PC-3 (cell line): ENCODE measurements at regions not wholly inside any gene's neighbourhood (a gene's known extent, or its start where the extent isn't known, plus 50 kb on each side); places are given as distances from the start of the nearest gene placed in this dataset.

Experiments
- EZH2 ChIP-seq: fragments of 300-600 bp; sonication (generic); IDR thresholded peaks from one replicate; pipeline ENCODE4 v1.6.1; 2017; ENCODE audit warnings: antibody characterized with exemption, mild to moderate bottlenecking, low read length; ENCODE audit not compliant: unreplicated experiment
- EZH2phosphoT487 ChIP-seq: fragments of 300-600 bp; sonication (generic); IDR thresholded peaks from 2 replicates; pipeline ENCODE4 v1.6.1; 2018; ENCODE audit warnings: mild to moderate bottlenecking, antibody characterized with exemption, low read length, borderline replicate concordance
- TF ChIP-seq, protein P1 (sequence below): fragments of 300-600 bp; sonication (generic); conservative IDR thresholded peaks from 2 replicates; pipeline ENCODE4 v1.5.1; 2017; ENCODE audit warnings: antibody characterized with exemption, low read depth, mild to moderate bottlenecking, low read length

DNA sequence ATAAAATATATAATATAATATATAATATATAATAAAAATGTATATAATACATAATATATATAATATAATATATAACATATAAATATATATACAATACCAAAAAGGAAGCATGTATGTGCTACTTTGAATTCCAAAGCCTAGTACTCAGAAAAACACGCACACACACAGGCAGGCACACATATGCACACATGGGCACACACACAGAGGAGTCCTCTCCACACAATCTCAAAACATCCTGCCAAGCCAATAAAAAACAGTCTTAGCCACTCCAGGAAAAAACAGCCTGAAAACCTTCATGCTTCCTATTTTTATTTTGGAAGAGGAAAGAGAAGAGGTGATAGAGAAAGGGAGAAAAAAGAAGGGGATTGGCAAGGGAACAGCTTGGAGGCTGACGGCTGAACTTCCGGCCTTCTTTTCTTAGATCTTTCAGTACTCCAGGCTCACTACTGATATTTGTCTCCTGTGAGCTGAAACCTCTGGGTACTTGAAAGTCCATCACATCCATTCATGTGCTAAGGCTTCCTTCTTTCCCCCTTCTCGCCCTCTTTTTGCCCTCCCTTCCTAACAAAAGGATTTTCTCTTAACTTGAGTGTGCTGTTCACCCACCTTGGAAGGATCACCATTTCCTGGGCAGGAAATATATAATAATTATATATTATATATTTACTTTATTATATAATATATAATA, 394.2 kb downstream of the NUAK1 start:
- TF ChIP-seq, protein P1, sequence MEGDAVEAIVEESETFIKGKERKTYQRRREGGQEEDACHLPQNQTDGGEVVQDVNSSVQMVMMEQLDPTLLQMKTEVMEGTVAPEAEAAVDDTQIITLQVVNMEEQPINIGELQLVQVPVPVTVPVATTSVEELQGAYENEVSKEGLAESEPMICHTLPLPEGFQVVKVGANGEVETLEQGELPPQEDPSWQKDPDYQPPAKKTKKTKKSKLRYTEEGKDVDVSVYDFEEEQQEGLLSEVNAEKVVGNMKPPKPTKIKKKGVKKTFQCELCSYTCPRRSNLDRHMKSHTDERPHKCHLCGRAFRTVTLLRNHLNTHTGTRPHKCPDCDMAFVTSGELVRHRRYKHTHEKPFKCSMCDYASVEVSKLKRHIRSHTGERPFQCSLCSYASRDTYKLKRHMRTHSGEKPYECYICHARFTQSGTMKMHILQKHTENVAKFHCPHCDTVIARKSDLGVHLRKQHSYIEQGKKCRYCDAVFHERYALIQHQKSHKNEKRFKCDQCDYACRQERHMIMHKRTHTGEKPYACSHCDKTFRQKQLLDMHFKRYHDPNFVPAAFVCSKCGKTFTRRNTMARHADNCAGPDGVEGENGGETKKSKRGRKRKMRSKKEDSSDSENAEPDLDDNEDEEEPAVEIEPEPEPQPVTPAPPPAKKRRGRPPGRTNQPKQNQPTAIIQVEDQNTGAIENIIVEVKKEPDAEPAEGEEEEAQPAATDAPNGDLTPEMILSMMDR: no peak
- no peak for TF ChIP-seq EZH2
- TF ChIP-seq EZH2phosphoT487: no peak
